Mammary epithelial cell (primary cell): ENCODE measurements at regions not wholly inside any gene's neighbourhood (a gene's known extent, or its start where the extent isn't known, plus 50 kb on each side); places are given as distances from the start of the nearest gene placed in this dataset.

Source experiments
- EZH2 ChIP-seq: IDR thresholded peaks from 2 replicates; pipeline ENCODE4 v1.6.1; 2012; ENCODE audit warnings: low read length, inconsistent platforms, borderline replicate concordance
- TF ChIP-seq, protein P1 (sequence below), 2 donors: IDR thresholded peaks in 1 of 2; conservative IDR thresholded peaks in 1 of 2; 2 replicates each; pipeline ENCODE4 v1.5.1; 2011 to 2012; ENCODE audit warnings: inconsistent platforms in 2 of 2, low read length in 2 of 2, mild to moderate bottlenecking in 2 of 2, control low read depth in 1 of 2, low read depth in 1 of 2; ENCODE audit not compliant: insufficient read depth in 1 of 2; ENCODE audit errors: extremely low read depth in 1 of 2

DNA sequence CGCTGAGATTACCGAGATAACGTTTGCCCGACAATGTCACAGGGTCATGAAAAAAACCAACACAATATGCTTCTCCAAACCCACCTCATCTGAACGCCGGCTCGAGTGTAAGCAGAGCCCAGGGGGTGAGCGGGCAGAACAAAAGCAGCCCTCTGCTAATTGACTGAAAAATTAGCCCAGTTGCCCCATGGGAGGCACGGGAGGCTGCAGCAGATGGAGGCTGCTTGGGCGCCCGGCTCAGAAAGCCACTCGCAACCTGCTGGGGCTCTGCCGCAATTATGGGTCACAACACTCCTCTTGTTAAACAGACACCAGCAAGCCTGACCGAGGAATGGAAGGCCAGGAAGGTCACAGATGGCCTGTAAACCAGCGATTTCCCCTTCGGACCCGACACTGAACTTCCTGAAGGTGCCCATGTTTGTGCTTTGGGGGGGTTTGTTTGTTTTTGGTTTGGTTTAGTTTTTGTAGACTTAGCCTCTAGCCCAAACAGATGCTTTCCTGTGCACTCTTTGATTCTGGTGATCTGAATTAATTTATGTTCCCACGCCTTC lies 104.6 kb upstream of the IRX1 start:
- no peak for TF ChIP-seq EZH2
- TF ChIP-seq, protein P1, sequence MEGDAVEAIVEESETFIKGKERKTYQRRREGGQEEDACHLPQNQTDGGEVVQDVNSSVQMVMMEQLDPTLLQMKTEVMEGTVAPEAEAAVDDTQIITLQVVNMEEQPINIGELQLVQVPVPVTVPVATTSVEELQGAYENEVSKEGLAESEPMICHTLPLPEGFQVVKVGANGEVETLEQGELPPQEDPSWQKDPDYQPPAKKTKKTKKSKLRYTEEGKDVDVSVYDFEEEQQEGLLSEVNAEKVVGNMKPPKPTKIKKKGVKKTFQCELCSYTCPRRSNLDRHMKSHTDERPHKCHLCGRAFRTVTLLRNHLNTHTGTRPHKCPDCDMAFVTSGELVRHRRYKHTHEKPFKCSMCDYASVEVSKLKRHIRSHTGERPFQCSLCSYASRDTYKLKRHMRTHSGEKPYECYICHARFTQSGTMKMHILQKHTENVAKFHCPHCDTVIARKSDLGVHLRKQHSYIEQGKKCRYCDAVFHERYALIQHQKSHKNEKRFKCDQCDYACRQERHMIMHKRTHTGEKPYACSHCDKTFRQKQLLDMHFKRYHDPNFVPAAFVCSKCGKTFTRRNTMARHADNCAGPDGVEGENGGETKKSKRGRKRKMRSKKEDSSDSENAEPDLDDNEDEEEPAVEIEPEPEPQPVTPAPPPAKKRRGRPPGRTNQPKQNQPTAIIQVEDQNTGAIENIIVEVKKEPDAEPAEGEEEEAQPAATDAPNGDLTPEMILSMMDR (conservative IDR thresholded peaks at IDR 0.05 in 1 of 2, IDR thresholded peaks at IDR 0.05 in 1 of 2; ENCODE audit: extremely low read depth in 1 of 2, insufficient read depth in 1 of 2, low read depth in 1 of 2, low read length in 2 of 2): no peak
